IMR-90 (cell line): ENCODE measurements at regions not wholly inside any gene's neighbourhood (a gene's known extent, or its start where the extent isn't known, plus 50 kb on each side); places are given as distances from the start of the nearest gene placed in this dataset.

Experiments
- ATAC-seq: fragments of 200-7000 bp; cut with Tn5 transposase; 2 replicates; pipeline ENCODE4 v1.9.1; 2020; ENCODE audit warnings: low read depth, mild to moderate bottlenecking, moderate library complexity
- BruUV-seq: library from RNA; stranded (reverse); fragments of 400-500 nt; replicated peaks from 2 replicates; lab custom pipeline; 2021; lab: Mats Ljungman, UMichigan
- CTCF ChIA-PET: fragments of 300-600 bp; formaldehyde crosslinking; extraction: SDS; loops from one replicate; lab custom pipeline; 2021; ENCODE audit warnings: antibody characterized with exemption; lab: Yijun Ruan, JAX
- POLR2A ChIA-PET: fragments of 300-600 bp; sonication (Branson Sonifier 250); formaldehyde crosslinking; loops from one replicate; lab custom pipeline; 2022; ENCODE audit warnings: antibody characterized with exemption; ENCODE audit not compliant: unreplicated experiment; lab: Charles Lee
- DNase-seq: peaks from one replicate; pipeline ENCODE4 v3.0.0; 2013
- H2AFZ ChIP-seq: replicated peaks from 2 replicates; pipeline ENCODE3; 2013; ENCODE audit warnings: low read length, mild to moderate bottlenecking; ENCODE audit not compliant: poor library complexity
- H2AK5ac ChIP-seq: 2 replicates; pipeline ENCODE4 v1.6.1; 2013; ENCODE audit warnings: low read depth, low read length, inconsistent platforms
- H2AK9ac ChIP-seq: replicated peaks from 2 replicates; pipeline ENCODE3; 2013; ENCODE audit warnings: mild to moderate bottlenecking, low read depth, low read length, moderate library complexity; ENCODE audit not compliant: poor library complexity
- H2BK120ac ChIP-seq: 2 replicates; pipeline ENCODE4 v1.6.1; 2013; ENCODE audit warnings: low read depth, low read length, inconsistent platforms
- H2BK15ac ChIP-seq: 3 replicates; pipeline ENCODE4 v1.6.1; 2013; ENCODE audit warnings: low read depth, low read length, inconsistent platforms
- H2BK20ac ChIP-seq: 2 replicates; pipeline ENCODE4 v1.6.1; 2013; ENCODE audit warnings: low read depth, mild to moderate bottlenecking, inconsistent platforms, low read length, moderate library complexity
- H2BK5ac ChIP-seq: 2 replicates; pipeline ENCODE4 v1.6.1; 2013; ENCODE audit warnings: mild to moderate bottlenecking, low read depth, low read length, inconsistent platforms; ENCODE audit not compliant: poor library complexity, severe bottlenecking
- H3K14ac ChIP-seq: replicated peaks from 2 replicates; pipeline ENCODE4 v1.6.1; 2013; ENCODE audit warnings: low read depth, low read length, inconsistent platforms
- H3K18ac ChIP-seq: 2 replicates; pipeline ENCODE4 v1.6.1; 2013; ENCODE audit warnings: low read depth, low read length, control low read depth
- H3K23ac ChIP-seq: 2 replicates; pipeline ENCODE4 v1.6.1; 2013; ENCODE audit warnings: low read depth, low read length, inconsistent platforms
- H3K27ac ChIP-seq: 2 replicates; pipeline ENCODE4 v1.5.1; 2013; ENCODE audit warnings: mild to moderate bottlenecking, control low read depth, low read length; ENCODE audit not compliant: insufficient read depth
- H3K27me3 ChIP-seq: 2 replicates; pipeline ENCODE4 v1.6.1; 2013; ENCODE audit warnings: low read length; ENCODE audit not compliant: control insufficient read depth, insufficient read depth
- H3K36me3 ChIP-seq: 2 replicates; pipeline ENCODE4 v1.6.1; 2013; ENCODE audit warnings: low read length, mixed read lengths; ENCODE audit not compliant: control insufficient read depth, insufficient read depth
- H3K4ac ChIP-seq: 2 replicates; pipeline ENCODE4 v1.6.1; 2013; ENCODE audit warnings: low read depth, low read length, inconsistent platforms
- H3K4me1 ChIP-seq: 2 replicates; pipeline ENCODE4 v1.6.1; 2013; ENCODE audit warnings: low read length, mixed read lengths; ENCODE audit not compliant: control insufficient read depth, insufficient read depth
- H3K4me2 ChIP-seq: 2 replicates; pipeline ENCODE4 v1.6.1; 2013; ENCODE audit warnings: low read depth, mild to moderate bottlenecking, control low read depth, low read length, moderate library complexity
- H3K4me3 ChIP-seq: 2 replicates; pipeline ENCODE4 v1.5.1; 2013; ENCODE audit warnings: low read depth, mild to moderate bottlenecking, control low read depth, low read length, moderate library complexity; ENCODE audit not compliant: insufficient read depth
- H3K56ac ChIP-seq: 2 replicates; pipeline ENCODE4 v1.6.1; 2013; ENCODE audit warnings: low read length, inconsistent platforms; ENCODE audit not compliant: insufficient read depth; ENCODE audit errors: extremely low read depth
- H3K79me1 ChIP-seq, 2 experiments: 2 replicates each; pipeline ENCODE4 v1.6.1; 2013; ENCODE audit warnings: low read length in 2 of 2, inconsistent platforms in 1 of 2, low read depth in 1 of 2
- H3K9ac ChIP-seq: 2 replicates; pipeline ENCODE4 v1.6.1; 2013; ENCODE audit warnings: low read depth, low read length, control low read depth
- H3K9me1 ChIP-seq: 2 replicates; pipeline ENCODE4 v1.6.1; 2013; ENCODE audit warnings: low read length, inconsistent platforms; ENCODE audit not compliant: insufficient read depth
- H3K9me3 ChIP-seq: 2 replicates; pipeline ENCODE4 v1.6.1; 2013; ENCODE audit warnings: low read length; ENCODE audit not compliant: control insufficient read depth, insufficient read depth
- H4K20me1 ChIP-seq: 2 replicates; pipeline ENCODE4 v1.6.1; 2013; ENCODE audit warnings: low read length, inconsistent platforms; ENCODE audit not compliant: insufficient read depth
- H4K5ac ChIP-seq: 2 replicates; pipeline ENCODE4 v1.6.1; 2013; ENCODE audit warnings: mild to moderate bottlenecking, low read depth, low read length, control low read depth
- H4K8ac ChIP-seq, 2 experiments: 2 replicates each; pipeline ENCODE4 v1.6.1; 2013; ENCODE audit warnings: low read depth in 2 of 2, low read length in 2 of 2, control low read depth in 1 of 2, inconsistent platforms in 1 of 2
- H4K91ac ChIP-seq: 2 replicates; pipeline ENCODE4 v1.6.1; 2013; ENCODE audit warnings: low read depth, low read length, inconsistent platforms; ENCODE audit not compliant: insufficient read depth
- BHLHE40 ChIP-seq: fragments of 150-350 bp; IDR thresholded peaks from 2 replicates; pipeline ENCODE4 v1.6.1; 2016; ENCODE audit warnings: mild to moderate bottlenecking, low read depth, low read length
- CHD1 ChIP-seq: IDR thresholded peaks from 2 replicates; pipeline ENCODE4 v1.6.1; 2012; ENCODE audit warnings: low read depth, low read length, improper control_type of control experiment
- RCOR1 ChIP-seq: IDR thresholded peaks from 2 replicates; pipeline ENCODE4 v1.6.1; 2012; ENCODE audit warnings: mild to moderate bottlenecking, low read length, improper control_type of control experiment; ENCODE audit not compliant: insufficient replicate concordance
- RFX5 ChIP-seq: IDR thresholded peaks from 2 replicates; pipeline ENCODE4 v1.8.0; 2012; ENCODE audit warnings: low read depth, mild to moderate bottlenecking, low read length, moderate library complexity
- SMC3 ChIP-seq: fragments of 150-350 bp; IDR thresholded peaks from 2 replicates; pipeline ENCODE4 v1.6.1; 2016; ENCODE audit warnings: low read depth, mild to moderate bottlenecking, antibody characterized with exemption, low read length, moderate library complexity
- dilution Hi-C: fragments of 300-500 bp; cut with HindIII; formaldehyde crosslinking; loops from one replicate; pipeline ENCODE4 v1.14.3; 2018; ENCODE audit warnings: low sequenced_read_pairs; ENCODE audit not compliant: unreplicated experiment
- in situ Hi-C: fragments of 300-500 bp; cut with MboI; formaldehyde crosslinking; loops from 3 replicates; pipeline ENCODE4 v1.14.3; 2019; ENCODE audit warnings: low sequenced_read_pairs, inconsistent platforms, mixed read lengths
- intact Hi-C: fragments of 100-400 bp; cut with micrococcal nuclease; formaldehyde crosslinking; loops from 2 replicates; pipeline ENCODE4 v1.10.0; 2022
- TF ChIP-seq, protein P1 (sequence below): conservative IDR thresholded peaks from 2 replicates; pipeline ENCODE4 v1.5.1; 2012; ENCODE audit warnings: mild to moderate bottlenecking, low read depth, low read length, improper control_type of control experiment

DNA sequence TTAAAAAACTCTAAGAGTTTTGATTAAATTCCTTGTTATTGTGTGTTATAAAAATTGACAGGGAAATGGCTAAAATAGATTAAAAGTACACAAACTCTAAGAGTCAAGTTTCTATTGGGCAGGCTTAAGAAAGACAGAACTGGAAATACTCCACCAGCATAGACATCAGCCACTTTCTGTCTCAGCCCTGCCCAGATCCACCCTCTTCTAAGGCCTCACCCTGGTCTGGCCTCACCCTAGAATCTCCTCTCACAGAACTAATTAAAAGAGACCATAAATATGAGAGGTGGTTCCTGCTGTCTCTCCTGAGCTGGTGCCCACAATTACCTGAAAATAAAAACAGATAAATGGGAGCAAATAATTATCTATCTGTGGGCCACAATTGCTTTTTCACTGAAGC is 1951.0 kb downstream of the TP53TG3F start:
- Histone ChIP-seq H3K56ac (no peak overlapping the region), H3K18ac (no peak overlapping the region), H2AK5ac (no peak overlapping the region), H2AK9ac (no peak overlapping the region), H4K20me1 (no peaks in the 10 kb centered on the region), H3K4me2 (no peak overlapping the region), H3K9me3 (peaks cover 12% of the 10 kb centered on the region; the same call in 1 of the 2 replicates), H2AFZ (no peak overlapping the region), H3K27ac (no peak overlapping the region), H2BK20ac (no peak overlapping the region), H4K91ac (no peak overlapping the region), H3K14ac (no peak overlapping the region), H3K4me1 (no peaks in the 10 kb centered on the region), H2BK5ac (no peak overlapping the region), H3K4ac (no peak overlapping the region), H2BK15ac (no peak overlapping the region), H3K36me3 (no peaks in the 10 kb centered on the region), H3K27me3 (no peaks in the 10 kb centered on the region), H2BK120ac (no peak overlapping the region), H4K8ac (no peak overlapping the region), H3K9ac (no peak overlapping the region), H3K9me1 (no peaks in the 10 kb centered on the region), H4K5ac (no peak overlapping the region), H3K79me1 (no peaks in the 10 kb centered on the region), H3K23ac (no peak overlapping the region), H3K4me3 (no peak overlapping the region)
- DNase-seq (no peak), ATAC-seq (no peak)
- dilution Hi-C loops: no loop called here
- ChIA-PET CTCF (no interaction called here), POLR2A (no interaction called here)
- intact Hi-C loops: loop anchor here (2.0 kb wide), 1 partner anchor 24 kb away; no protein-coding TSS in a partner anchor
- no TSS peak for BruUV-seq
- in situ Hi-C loops: no loop called here
- no peak for TF ChIP-seq CHD1
- no peak for TF ChIP-seq RFX5
- no peak for TF ChIP-seq BHLHE40
- TF ChIP-seq SMC3: no peak
- TF ChIP-seq, protein P1, sequence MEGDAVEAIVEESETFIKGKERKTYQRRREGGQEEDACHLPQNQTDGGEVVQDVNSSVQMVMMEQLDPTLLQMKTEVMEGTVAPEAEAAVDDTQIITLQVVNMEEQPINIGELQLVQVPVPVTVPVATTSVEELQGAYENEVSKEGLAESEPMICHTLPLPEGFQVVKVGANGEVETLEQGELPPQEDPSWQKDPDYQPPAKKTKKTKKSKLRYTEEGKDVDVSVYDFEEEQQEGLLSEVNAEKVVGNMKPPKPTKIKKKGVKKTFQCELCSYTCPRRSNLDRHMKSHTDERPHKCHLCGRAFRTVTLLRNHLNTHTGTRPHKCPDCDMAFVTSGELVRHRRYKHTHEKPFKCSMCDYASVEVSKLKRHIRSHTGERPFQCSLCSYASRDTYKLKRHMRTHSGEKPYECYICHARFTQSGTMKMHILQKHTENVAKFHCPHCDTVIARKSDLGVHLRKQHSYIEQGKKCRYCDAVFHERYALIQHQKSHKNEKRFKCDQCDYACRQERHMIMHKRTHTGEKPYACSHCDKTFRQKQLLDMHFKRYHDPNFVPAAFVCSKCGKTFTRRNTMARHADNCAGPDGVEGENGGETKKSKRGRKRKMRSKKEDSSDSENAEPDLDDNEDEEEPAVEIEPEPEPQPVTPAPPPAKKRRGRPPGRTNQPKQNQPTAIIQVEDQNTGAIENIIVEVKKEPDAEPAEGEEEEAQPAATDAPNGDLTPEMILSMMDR: no peak
- no peak for TF ChIP-seq RCOR1
